GM18868 (cell line): ENCODE measurements at regions not wholly inside any gene's neighbourhood (a gene's known extent, or its start where the extent isn't known, plus 50 kb on each side); places are given as distances from the start of the nearest gene placed in this dataset.

Experiments used
- ATAC-seq: cut with Tn5 transposase; IDR thresholded peaks from one replicate; pipeline ENCODE4 v1.9.1; 2021; ENCODE audit warnings: mild to moderate bottlenecking, moderate library complexity; ENCODE audit not compliant: unreplicated experiment

DNA sequence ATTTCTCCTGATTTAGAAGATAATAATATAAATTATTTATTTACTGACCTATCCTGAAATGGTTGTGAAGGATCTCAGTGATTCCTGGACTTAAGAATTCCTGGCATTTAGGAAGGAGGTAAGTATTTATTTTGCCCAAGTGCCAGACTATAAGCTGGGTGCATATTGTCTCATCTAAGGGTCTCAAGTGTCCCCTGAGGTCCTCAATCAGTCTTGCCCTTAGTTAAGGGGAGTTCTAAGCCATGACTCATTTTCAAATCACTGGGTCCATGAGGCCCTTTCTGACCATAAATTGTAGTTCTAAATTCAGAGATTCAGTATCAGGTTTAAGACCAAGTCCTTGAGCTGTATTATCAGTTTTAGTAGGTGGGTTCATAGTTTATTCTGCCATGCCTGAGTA lies 251.6 kb upstream of the MEOX2 start:
- no peak for ATAC-seq

DNA sequence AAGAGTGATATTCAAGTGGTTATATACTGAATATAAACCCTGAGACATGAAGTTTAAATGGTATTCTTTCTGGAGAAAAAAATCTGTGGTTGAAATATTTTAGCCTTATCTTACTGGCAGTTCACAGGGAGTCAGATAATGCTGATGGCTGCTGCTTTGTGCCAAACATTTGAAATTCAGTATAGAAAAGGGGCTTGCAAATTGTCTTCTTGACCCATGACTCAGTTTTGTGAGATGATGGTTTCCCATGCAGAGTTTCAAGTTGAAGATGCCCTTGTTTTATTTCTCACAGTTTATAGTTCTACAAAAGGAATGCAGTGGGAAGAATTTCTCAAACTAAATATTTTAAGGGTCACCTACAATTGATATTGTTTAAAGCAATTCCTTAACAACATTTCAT lies 251.1 kb upstream of the MEOX2 start:
- ATAC-seq = no peak

DNA sequence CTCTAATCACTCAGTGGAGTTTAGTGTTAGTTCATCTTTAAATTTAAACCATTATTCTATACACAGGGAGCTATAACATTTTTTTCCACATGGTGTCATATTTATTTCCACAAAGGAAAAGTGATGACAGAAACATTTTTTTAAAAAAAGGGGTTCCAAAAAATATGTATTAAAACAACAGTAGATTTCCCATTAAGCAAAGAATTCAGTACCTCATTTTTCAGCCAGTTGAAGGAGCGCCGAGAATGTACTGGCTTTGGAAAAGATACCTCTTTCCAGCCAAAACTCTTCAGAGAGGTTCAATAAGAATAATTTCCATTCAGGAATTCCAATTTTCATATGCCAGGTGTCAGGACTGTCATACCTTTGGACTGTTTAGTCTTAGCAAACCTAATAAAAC lies 250.5 kb upstream of the MEOX2 start:
- ATAC-seq = no peak

DNA sequence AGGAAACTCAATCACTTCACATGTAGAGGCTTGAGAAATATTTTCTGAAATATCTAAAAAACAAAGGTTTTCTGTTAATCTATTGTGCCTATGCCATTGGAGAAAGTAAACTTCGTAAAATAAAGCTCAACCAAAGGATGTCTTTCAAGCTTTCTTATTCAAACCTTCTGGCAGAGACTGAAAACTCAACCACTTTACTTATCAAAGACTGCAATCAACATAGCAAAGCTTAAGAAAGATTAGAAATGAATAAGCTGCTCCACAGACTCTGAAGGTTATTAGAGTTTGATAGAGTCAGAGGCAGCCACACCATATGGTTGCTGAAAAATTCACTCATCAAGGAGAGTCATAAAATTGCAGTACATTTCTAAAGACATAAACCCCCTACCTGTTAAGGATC lies 245.8 kb upstream of the MEOX2 start:
- no peak for ATAC-seq

DNA sequence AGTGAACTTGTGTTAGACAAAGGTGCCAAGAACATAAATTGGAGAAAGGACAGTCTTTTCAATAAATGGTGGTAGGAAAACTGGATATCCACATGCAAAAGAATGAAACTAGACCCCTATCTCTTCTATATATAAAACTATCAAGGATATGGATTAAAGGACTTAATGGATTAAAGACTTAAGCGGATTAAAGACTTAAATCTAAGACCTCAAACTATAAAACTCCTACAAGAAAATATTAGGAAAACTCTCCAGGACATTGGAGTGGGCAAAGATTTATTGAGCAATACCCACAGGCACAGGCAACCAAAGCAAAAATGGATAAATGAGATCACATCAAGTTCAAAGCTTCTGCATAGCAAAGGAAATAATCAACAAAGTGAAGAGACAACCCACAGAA lies 242.9 kb upstream of the MEOX2 start:
- no peak for ATAC-seq

DNA sequence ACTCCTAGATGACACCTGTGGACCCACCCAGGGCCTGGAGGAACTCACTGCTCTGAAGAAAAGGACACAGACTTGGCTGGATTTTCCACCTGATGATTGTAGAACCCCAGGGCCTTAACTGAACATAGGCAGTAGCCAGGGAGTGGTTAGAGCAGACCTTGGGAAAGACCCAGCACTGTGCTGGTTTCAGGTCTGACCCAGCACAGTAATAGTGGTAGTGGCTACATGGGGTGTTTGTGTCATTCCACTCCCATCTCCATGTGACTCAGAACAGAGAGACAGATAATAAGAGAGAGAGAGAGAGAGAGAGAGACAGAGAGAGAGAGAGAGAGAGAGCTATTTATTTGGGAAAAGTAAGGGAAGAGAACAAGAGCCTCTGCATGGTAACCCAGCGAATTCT lies 239.1 kb upstream of the MEOX2 start:
- no peak for ATAC-seq

DNA sequence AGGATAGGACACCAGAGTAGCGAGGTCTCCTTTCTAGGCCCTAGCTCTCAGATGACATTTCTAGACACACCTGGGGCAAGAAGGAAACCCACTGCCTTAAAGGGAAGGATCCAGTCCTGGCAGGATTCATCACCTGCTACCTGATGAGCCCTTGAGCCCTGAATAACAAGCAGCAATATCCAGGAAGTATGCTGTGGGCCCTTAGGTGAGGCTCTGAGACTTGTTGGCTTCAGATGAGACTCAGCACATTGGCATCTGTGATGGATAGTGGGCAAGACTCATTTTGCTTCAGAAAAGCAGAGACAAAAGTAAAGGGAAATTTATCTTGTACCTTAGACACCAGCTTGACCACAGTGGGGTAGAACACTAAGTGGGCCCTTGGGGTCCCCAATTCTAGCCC lies 238.4 kb upstream of the MEOX2 start:
- ATAC-seq = no peak

DNA sequence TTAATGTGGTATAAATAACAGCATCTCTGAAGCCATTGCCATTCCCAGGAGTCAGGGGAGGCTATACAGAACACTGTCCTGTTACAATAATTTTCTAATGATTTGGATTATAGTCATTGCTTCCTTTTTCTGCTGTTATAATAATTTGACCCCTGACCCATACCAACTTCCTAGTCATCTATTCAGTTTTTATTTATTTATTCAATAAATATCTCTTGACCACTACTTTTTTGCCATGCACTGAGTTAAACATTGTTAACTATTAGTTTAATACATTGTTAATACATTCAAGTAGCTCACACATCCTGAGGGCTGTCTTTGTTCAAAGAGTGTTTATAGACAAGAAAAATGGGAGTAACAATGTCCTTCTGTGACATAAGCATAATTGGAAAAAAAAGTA lies 235.5 kb upstream of the MEOX2 start:
- no peak for ATAC-seq

DNA sequence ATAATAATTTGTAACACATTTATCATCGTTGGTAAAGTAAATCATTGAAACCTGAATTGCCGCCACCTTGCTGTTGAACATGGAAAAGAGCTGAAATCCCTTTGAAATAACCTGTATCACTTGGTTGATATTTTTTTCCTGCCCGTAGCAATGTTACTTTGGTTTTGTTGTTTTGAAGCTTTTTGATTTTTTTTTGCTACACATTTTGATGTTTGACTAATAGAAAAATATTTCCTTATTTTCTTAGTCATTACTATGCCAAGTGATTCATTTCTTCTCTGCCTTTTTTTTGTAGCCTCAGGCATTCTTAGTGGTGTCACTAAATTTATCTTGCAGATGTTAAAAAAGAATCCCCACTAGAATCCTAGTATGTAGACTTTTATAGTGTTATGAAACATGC lies 235.1 kb upstream of the MEOX2 start:
- no peak for ATAC-seq

DNA sequence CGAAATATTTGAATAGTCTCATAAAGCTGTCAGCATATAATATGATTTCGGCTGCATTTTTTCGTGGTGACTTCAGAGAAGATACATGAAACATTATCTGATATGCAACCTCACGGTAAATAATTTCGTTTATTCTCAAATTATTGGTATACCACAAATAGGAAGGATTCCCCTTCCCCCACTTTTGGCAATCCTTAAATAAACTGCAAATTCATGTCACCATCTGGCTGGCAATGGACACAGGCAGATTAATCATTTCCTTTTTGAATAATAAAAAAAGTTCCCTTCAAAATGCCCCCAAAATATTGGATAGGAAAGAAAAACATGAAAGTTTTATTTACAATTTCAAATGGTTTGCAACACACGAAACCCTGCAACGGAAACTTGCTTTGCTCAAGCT lies 234.5 kb upstream of the MEOX2 start:
- ATAC-seq = no peak

DNA sequence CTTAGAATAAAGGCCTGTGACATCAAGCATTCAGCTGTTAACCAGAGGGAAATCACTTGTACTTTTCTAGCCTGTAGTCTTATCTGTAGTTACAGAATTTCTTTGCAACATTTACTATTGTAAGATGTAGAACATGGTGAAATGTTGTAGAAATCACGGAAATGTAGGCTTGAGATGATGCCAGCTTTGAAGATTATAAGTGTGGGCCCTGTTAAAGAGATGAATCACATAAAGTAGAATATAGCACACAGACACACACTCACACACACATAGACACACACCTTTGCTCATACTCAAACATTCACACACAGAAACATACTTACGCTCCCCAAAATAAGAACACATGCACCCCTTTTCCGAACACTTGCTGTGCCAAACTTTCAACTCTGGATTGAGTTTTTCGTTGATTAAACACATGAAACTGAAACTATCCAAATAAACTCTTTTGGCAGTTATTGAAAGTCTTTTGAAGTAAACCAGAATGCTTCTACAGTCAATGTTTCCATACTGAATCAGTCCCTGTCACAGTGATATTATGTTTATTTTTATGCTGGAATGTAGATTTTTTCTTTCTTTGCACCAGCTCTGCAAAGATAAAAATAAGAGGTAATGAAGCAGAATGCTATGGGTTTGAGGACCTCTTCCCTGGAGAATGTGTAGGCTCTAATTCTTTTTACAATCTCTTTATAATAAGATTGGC lies 230.3 kb upstream of the MEOX2 start:
- no peak for ATAC-seq

DNA sequence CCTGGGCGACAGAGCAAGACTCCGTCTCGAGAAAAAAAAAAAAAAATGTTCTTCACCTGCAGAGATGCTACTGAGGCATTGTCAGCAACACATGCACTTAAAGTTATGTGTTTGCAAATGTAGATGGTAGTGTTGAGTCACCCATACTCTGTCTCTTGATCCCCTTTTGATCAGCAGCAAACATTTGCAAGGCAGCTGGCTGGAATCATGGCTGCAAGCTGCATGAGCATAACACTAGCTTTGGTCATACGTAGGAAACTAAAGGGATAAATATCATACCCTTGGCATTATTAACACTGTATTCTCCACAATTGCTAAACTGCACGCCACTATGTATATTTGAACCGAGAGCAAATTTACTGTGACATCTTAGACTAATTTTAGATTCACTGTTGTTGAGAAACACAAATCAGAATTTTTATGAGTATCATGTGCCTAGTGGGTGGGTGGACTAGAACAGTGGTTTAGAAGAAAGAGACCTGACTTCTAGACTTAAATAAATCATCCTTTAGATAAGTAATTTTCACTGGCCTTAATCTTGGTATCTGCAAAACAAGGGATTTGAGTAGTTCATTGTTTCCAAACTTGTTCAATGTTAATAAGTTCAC lies 229.3 kb upstream of the MEOX2 start:
- no peak for ATAC-seq

DNA sequence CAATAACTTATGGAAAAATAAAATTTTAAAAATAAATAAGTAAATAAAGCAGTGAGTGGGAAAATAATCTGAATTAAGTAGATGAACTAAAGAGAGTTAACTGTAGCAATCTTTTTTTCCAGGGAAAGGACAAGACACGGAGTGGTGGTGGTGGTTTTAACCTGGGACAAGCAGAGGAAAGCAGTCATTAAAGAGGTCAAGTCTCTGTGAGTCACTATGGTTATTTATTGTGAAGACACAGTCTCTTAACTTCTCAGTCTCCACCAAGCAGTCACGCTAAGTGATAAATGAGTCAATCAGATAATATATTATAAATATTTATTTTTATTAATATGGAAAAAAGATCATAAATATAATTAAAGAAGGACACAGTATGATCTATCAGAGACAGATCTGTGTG lies 228.1 kb upstream of the MEOX2 start:
- no peak for ATAC-seq

DNA sequence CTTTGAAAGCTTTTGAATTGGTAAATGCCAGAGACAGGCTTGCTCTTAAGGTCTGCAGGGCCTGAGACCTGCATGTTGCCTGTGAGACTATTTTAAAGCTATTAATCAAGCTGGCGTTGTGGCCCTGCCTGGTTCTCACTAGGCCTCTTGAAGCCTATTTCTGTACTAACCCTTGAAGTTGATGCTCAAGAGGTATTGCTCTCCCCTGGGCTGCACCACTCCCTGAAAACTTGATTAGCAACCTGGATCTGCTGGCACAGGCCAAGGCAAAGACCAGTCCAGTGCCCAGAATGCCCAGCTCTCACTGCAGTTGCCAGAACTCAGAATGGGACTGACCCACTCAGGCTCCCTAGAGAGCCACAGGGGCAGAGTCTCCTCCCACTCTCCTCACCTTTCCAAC lies 220.0 kb upstream of the MEOX2 start:
- no peak for ATAC-seq

DNA sequence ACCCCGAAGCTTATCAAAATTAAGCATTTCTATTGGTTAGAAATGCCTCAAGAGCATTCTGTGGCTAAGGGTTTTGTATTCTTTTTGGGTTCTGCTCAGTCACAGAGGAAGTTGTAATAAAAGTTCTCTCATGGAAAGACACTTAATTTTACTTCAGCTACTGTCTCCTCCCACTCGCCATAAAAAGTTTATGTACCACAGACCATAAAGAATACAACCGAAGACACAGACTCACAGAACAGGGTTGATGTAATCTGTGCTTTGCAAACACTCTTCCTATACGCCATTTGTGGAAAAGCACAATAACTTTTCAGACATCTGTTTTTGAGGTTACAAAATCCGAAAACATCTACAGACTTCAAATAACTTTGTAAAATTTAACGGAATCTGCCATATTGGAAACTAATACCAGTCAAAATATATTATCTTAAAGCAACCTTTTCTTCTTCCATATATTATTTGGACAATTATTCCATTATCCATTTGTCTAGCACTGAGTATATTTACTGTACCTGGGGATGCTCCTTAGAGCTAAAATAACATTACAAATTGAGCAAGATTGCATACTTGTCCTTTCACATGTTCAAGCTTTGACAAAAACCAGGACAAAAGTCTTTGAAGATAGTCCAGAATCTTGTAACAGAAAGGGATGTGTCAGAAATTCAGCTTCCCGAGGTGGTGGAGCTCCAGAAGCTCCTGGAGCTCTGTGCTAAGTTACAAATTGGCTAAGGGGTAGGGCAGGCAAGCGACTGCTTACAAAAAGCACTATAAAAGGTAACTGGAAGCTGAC lies 219.0 kb upstream of the MEOX2 start:
- ATAC-seq = no peak

DNA sequence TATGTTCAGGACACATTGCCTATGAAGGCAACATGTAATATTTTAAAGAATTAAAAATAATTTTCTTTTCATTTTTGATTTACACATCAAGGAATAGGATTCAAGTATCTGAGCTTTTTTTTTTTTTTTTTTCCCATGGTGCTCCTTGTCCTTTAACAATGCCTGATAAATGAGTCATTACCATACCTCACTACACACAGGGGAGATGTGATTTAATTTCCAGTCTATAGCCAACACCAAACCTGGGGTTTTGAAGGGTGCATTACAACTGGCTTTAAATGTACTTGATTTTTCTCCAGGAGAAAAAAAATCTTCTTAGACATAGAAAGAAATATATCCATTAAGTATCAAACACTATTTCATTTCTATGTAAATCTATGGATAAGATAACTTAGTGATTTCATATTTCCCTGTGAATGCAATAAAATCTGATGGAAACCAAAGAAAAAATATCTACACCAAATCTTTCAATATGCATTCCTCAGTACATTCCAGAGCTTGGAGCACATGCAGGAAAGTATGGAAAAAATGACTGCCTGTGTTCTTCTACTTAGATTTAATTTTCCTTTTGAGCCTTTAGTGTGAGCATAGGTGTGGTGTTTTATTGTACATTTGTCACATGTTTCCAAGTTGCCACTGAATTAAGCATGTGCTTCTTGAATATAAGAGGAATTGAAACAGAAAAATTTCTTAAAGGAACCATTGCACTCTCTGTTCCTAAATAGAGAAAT lies 204.8 kb upstream of the MEOX2 start:
- ATAC-seq = no peak

DNA sequence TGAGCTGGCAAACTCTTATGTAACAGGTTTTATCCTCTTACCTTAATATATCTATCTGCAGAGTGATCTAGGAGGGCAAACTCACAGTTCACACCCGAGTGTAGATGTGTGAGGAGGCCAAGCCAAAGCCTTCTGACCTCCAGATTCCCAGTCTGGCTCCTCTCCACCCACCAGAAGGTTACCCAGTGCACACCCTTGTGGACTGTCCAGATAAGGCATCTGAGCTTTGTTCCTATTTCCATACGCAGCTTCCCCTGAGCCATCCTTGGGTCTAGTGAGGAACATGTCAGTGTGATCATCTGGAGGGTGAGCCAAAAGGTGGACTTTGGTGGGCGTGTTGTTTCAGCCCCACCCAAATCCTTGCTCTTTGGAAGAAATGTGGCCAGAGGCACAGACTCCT lies 203.0 kb upstream of the MEOX2 start:
- ATAC-seq = no peak

DNA sequence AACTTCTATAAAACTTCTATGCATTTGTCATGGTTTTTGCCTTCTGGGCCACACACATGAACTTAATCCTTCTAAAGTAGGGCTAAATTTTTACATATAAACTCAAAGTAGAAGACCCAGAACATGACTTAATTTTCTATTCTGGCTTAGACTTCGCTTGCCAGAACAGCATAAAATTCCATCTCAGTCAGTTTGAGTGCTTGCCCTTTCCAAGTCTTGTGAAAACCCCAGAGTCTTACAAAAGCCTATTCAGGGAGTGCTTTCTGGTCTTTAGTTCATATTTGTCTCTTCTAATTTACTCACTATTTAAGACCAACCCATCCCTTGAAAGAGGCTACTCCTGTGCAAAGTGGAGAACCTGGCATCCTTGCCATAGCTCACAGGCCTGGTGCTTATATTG lies 201.6 kb upstream of the MEOX2 start:
- ATAC-seq = no peak

DNA sequence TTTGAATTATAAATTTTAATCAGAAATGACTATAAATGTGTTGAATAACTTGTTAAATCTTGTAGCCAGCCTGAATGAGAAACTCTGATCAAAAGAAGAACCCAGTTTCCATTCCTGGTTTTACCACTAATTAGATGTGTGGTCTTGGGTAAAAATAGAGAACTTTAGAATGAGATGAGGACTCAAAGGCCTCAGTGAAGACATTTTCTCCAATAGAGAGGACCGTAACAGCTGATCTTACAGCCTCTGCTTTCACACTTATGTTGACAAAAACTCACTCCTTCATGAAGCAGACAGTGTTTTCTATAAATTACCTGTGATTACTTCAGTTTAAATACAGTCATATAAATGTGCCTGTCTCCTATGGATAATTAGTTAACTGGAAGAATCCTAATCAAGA lies 200.1 kb upstream of the MEOX2 start:
- no peak for ATAC-seq

DNA sequence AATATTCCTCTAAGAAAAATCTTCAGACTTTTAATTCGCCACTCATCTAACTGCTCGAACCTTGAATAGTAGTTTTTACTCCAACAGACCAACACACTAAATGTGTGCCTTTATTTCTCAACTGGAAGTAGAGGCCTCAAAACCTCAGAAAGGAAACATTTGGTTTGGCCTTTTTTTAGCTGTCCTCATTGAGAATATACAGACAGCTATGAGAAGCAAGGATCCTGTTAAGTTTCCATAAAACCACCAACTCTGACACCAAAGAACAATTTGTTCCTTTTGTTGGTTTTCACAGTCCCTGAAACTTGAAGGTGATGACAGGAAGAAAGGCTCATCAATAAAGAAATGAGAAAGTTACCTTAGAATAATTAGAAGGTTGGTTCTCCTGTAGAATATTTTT lies 199.2 kb upstream of the MEOX2 start:
- no peak for ATAC-seq

DNA sequence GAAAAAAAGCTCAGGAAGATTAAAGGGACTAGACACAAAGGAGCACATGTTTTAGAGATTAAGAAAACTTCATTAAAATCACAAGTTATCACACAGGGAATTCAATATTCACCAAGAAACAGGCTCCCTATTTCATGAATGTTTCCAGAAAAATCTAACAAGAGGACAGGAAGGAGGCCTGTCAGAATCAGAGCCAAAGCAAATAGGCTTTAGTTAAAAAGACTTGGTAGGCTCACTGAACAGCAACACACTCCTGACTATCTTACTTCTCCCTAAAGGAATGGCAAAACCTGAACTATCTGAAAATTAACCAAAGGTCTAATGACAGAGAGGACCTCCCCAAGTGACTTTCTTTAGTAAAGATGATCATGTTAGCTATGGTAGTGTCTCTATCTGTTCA lies 188.3 kb upstream of the MEOX2 start:
- no peak for ATAC-seq

DNA sequence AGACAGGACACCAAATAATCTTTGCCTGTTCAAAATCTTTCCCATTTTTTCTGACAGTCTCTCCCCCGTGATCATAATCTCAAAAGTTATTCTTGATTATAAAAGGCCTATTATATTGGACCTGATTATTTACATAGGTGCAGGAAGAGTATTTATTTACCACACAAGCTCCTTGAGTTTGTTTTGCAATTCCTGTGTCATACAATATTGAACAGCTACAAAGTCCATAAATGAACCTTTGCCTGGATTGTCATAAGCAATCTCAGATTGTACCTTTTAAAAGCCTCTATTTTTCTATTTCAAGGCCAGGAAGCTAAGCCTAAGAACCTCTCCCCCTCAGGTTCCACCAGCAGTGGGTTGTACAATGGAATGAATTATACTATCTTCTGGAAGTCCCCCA lies 183.9 kb upstream of the MEOX2 start:
- ATAC-seq = no peak
